Activated CD8-positive, alpha-beta memory T cell treated with anti-CD3 and anti-CD28 coated beads for 36 hours (primary cell): ENCODE measurements at regions not wholly inside any gene's neighbourhood (a gene's known extent, or its start where the extent isn't known, plus 50 kb on each side); places are given as distances from the start of the nearest gene placed in this dataset.

Experiments used
- CTCF ChIA-PET: fragments of 350-600 bp; sonication (Branson Sonifier 250); formaldehyde crosslinking; loops from one replicate; lab custom pipeline; 2021; ENCODE audit warnings: antibody characterized with exemption; lab: Charles Lee
- POLR2A ChIA-PET: fragments of 350-600 bp; sonication (Branson Sonifier 250); formaldehyde crosslinking; loops from one replicate; lab custom pipeline; 2021; ENCODE audit warnings: antibody characterized with exemption; lab: Charles Lee

DNA sequence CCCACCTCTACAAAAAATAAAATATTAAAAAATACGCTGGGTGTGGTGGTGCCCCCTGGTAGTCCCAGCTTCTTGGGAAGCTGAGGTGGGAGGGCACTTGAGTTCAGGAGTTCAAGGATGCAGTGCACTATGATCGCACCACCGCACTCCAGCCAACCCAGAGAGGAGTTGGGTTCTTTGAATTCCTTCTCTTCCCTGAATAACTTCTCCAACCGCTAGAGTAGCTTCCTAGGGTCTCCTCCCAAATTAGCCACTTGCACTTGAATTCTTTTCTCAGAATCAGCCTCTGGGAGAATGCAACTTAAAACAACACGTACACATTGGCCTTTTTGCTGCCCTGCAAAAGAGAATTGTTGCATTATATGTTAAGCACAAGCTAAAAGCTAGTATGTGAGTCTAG, 272.5 kb downstream of the ABHD5 start:
- CTCF ChIA-PET = no interaction called here
- POLR2A ChIA-PET = no interaction called here

DNA sequence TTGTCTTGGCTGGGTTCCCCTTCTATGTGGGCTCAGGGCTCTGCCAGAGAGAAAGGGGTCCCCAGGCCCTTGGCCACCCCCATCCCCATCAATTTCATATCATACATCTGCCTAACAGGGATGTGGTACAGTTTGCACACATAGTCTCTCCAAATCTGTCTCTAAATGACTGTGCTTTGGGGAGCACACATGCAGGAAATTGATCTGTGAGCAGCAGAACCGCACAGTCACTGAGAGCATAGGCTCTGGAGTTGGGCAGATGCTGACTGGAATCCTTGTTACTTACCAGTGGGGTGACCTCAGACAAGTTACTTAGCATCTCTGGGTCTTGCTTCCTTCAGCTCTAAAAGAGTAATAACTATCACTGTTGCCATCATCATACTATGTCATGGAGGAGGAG, 273.9 kb downstream of the ABHD5 start:
- POLR2A ChIA-PET = no interaction called here
- CTCF ChIA-PET = no interaction called here

DNA sequence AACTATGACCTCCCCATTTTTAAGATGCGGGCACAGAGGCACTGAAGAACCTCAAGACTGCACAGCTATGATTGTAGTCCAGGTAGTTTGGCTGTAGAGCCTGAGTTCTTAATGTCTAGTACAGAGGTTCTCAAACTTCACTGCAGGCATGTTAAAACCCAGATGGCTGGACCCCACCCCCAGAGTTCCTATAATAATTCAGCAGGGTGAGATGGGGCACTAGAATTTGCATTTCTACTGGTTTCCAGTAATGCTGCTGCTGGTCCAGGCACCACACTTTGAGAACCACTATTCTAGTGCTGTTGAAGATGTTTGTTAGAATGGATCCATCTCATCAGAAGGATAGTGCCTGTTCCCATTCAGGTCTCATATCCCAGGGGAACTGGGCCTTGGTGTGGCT, 274.9 kb downstream of the ABHD5 start:
- POLR2A ChIA-PET = no interaction called here
- CTCF ChIA-PET = no interaction called here

DNA sequence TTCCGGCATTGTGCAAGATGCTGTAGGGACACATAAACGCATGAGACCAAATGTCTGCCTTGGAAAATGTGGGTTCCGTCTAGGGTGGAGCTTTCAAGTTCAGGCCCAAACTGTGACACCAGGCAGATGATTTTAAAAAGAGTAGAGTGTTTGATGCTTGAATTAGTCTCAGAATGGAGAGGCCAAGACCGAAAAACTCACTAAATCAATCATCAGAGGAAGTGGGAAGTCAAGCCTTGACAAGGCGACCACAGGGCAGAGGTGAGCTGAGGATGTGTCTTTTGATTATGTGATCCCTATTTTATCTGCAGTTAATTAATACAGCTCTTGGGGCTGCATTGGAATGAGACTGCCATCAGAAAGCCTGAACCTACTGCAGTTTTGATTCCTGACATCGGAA, 275.4 kb downstream of the ABHD5 start:
- POLR2A ChIA-PET = no interaction called here
- CTCF ChIA-PET = no interaction called here

DNA sequence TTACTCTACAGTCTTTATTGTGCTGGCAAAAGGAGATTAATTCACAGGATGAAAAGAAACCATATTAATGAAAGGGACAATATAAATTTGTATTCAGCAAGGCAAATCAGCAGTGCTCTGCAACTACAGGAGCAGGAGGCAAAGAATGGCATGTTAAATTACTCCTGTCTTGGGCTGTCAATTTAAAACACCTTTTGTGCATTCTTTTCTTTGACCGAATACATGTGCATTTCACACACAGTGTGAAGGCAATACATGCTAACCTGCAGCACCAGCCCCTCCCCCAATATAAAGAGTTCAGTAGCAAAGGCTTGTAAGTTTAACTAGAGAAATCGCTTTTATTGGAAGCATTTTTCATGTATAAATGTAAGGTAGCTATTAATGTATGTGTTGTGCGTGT, 275.2 kb upstream of the TOPAZ1 start:
- ChIA-PET CTCF (no interaction called here), POLR2A (no interaction called here)

DNA sequence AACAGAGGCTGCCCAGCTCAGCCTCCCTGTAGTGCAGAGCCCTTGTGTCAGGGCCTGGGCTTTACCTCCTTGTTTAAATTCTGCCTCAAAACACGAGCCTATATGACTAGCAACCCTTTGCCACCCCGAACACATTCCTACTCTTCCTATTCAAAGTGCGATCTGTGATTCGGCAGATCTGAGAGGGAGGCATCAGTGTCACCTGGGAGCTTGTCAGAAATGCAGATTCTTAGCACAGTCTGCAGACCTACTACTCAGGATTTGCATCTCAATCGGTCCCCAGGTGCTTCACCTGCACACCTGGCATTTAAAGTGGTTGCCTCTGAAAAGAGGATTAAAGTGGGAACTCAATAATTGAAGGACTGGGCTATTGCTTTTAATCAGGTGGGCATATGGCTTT, 273.2 kb upstream of the TOPAZ1 start:
- POLR2A ChIA-PET = no interaction called here
- CTCF ChIA-PET = no interaction called here

DNA sequence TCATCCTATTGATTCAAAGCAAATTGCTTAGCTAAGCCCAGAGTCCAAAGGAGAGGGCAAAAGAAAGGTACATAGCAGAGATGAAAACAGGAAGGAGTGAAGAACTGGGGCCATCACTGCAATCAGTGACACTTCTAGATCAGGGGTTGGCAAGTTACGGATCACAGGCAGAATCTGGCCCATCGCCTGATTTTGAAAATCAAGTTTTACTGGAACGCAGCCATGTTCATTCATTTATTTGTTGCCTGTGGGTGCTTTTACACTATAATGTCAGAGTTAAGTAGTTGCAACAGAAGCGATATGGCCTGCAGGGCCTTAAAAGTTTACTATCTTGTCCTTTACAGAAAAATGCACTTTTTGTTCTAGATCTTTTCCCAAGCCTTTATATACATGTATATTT, 271.7 kb upstream of the TOPAZ1 start:
- POLR2A ChIA-PET = no interaction called here
- CTCF ChIA-PET = no interaction called here

DNA sequence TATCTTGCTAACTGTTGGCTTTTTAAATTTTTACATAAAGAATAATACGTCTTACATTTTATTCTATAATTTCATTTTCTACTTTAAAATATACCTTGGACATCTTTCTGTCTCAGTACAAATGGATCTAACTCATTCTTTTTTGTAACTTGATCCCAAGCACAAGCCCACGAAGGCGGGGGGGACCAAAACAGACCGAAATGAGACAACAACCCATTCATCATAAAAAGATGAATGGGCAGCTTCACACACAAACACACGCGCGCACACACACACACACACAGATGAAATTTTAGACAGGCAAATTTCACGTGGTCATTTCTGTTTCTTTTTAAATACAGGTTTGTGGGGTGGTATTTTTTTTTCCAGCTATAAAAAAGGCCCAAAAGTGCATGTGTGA, 271.3 kb upstream of the TOPAZ1 start:
- CTCF ChIA-PET = no interaction called here

DNA sequence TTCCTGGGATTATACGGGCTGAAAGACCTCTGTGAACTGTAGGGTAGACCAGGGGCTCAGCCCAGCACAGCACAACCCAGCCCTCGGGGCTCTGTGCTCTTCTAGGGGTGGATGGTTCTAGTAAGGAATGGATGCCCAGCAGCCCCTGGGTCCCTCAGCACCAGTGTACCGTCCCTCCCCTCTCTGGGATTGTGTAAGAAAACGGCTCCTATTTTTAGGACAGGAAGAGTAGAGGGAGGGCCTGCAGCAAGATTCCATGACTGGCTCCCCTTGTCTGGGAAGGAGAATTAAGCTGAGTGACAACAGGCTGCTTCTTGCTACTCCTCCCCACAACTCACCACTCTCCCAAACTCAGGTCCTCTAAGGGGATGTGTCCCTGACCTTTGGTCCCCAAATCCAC, 270.8 kb upstream of the TOPAZ1 start:
- CTCF ChIA-PET = no interaction called here
- POLR2A ChIA-PET = no interaction called here

More for the DNA sequence above, 271.3 kb upstream of the TOPAZ1 start:
- POLR2A ChIA-PET = no interaction called here

DNA sequence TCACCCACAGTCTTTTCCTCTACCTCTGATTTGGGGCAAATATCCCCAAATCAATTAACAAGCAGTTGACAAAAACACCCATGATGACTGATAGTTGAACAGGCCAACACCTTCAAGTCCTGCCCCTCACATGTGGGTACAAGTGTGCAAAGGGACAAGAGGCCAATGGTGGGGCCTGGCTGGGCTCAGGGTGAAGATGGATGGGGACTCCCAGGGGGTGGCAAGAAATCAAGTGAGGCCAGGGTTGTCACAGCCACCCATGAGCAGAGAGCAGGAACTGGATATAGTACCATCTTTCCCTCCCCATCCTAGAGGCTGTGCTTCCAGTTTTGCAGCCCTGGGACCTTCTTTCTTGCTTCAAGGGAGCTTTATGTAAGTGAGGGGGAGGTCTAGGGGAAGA, 270.2 kb upstream of the TOPAZ1 start:
- ChIA-PET CTCF (no interaction called here), POLR2A (no interaction called here)

DNA sequence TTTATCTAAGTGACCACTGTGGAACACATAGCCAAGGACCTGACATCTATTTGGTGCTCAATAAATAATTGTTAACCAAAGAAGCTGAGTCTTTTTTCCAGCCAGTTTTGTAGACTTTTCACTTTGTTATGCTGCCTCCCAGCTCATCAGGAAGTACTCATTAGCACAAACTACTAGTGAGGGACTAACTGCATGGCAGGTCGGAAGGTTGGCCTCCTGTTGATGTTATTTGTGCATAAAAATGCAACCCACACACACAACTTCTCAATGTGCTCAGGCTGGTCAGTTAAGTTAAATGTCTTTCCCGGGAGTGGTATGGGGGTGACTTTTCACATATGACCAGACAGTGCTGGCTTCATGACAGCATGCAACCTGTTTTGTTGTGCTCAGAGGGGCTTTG, 263.0 kb upstream of the TOPAZ1 start:
- CTCF ChIA-PET = no interaction called here
- POLR2A ChIA-PET = no interaction called here

DNA sequence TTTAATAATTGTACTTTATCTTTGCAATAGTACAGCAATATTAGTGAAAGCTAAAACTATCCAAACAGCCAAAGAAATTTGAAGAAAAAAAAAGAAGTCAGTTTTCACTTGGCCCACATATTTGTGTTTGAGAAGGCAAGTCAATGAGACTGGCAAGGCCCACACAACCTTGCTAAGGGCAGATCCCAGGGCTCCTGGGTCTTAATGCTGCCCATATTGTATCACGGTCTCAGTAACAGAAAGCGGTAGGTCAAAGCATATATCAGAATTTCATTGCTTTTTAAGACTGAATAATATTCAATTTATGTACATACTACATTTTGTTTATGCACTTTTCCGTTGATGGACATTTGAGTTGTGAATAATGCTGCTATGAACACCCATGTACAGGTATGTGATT, 262.0 kb upstream of the TOPAZ1 start:
- POLR2A ChIA-PET = no interaction called here
- CTCF ChIA-PET = no interaction called here

DNA sequence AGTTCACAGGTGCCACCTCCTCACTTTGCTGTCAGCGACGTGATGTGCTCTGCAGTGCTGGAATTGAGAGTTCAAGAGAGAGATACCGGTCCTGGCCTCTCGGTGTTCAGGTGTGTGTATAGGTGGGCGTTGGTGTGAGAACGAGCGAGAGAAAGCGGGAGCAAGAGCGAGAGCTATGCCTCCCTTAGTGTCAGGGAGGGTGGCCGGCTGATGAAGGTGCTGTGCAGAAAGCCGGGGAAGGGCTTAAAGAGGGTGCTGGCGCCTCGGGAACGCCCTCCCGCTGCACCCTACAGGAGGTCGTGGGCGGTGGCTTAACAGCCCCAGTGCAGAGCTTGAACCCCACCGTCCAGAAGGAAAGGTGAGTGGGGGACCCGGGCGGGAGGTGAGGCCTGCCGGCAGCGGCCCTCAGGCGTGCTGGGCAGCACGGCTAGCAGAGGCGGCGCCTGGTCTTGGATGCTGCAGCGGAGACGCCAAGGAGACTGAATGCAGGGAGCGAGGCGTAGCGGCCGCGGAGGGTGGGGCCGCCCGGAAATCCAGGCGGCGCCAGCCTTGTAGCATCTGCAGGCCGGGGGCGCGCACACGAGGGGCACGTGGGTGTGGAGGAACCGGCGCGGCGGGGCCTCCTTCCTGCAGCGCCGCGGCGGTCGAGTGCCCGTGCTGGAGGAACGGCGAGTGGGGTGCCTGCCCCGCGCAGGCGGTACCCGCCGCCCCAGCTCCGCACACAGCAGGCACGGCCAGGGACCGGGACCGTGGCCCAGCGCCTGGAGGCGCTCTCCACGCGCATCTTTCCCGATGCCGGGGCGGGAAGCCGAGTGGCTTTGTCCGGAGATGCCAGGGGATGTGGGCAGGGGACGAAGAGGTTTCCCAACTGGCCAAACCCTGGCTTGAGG, 246.8 kb upstream of the TOPAZ1 start:
- ChIA-PET CTCF (no interaction called here), POLR2A (no interaction called here)

DNA sequence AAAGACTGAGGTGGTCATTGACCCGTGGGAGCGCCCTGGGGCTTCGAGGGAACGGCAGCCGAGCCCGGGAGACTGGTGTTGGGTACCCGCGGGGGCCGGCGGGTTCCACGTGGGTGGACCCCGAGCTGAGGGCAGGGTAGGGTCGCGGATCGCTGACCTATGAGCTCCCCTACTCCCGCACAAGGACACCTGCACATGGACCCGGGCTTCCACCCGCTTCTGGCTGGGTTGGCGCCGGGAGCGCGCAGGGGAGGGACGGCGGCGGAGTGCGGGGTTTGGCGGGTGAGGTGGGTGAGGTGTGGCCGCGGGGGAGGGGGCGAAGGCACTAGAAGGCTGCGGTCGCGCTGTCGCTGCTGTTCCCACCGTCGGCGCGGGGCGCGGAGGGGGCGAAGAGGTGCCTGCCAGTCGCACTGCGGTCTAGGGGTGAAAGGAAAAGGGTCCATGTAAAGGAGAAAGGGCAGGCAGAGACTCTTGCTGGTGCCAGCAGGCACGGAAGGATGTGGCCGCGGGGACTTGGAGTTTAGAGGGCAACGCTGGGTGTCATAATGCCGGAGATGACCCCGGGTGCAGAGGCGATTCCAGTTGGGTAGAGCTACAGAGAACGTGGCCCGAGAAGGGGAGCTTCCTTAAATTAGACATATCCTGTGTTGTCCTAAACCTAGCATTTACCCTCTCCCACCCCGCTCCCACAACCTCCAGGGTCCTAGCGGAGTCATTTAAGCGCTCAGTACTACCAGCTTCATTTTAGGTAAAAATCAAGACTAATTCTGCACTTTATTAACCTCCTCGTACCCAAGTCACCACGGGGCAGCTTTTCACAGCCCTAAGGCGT, 245.9 kb upstream of the TOPAZ1 start:
- ChIA-PET POLR2A (no interaction called here), CTCF (interaction anchor here (1.3 kb wide), 1 partner anchor 9 kb away, joined by 3 read pairs; no protein-coding TSS in a partner anchor)

DNA sequence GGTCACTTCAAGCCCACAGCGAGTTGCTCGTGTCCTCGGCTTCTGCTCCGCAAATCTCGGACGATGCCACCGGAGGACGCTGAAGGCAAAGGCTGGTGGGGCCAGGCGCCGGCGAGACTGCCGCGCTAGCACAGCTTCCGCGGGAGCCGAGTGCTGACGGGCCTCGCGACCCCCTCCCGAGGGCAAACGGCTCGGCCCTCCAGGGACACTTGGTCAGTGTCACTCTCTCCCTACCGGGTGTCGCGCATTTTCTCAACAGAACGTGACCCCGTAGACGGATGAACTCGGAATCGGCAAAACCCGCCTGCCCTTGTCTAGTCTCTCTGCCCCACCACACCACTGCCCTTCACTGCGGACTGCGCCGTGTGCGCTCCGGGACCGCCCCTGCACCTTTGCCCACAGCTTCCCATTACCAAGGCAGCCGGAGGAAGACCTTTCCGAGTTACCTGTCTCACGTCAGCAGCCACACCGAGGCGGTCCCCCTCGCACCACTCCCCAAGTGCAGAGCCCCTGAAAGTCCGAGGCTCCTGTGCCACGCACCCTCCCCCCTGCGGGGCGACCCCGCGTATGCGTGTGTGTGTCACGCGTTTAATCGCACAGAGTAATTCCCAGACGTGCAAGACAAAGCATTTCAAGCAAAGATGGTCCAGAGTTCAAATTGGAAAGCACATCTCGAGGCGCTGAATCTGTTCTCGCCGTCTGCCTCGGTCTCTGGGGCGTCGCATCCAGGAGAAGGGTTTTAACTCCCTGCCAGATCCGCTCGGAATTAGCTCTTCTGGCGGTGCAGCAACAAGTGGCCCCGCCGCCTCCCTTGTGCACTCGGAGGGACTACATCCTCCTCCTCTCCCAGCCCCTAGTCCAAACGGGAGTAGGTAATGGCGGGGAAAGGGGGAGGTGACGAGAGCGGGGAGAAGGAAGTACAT, 245.0 kb upstream of the TOPAZ1 start:
- POLR2A ChIA-PET = no interaction called here
- CTCF ChIA-PET = interaction anchor here (1.3 kb wide), 1 partner anchor 8 kb away, joined by 3 read pairs; no protein-coding TSS in a partner anchor

DNA sequence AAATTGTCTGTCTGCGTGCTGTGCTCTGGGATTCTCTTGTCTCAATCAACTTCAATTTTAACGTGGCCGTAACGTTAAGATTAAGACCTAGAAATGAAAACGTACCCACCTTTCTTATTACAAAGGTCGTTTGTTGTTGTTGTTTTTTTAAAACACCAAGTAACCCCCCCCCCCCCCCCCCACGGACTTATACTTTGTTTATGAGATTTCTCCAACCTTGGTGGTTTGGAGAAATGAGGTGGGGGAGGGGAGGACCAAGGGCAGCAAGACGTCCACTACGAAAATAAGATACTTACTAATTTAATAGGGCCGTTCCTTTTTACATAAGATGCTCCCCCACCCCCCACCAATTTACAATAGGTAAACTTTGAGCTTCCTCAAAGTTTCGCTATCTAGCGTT, 244.4 kb upstream of the TOPAZ1 start:
- ChIA-PET CTCF (interaction anchor here (0.7 kb wide), 1 partner anchor 39 kb away, joined by 4 read pairs; no protein-coding TSS in a partner anchor), POLR2A (interaction anchor here (0.7 kb wide), 1 partner anchor 789 kb away, joined by 9 read pairs; no protein-coding TSS in a partner anchor)

DNA sequence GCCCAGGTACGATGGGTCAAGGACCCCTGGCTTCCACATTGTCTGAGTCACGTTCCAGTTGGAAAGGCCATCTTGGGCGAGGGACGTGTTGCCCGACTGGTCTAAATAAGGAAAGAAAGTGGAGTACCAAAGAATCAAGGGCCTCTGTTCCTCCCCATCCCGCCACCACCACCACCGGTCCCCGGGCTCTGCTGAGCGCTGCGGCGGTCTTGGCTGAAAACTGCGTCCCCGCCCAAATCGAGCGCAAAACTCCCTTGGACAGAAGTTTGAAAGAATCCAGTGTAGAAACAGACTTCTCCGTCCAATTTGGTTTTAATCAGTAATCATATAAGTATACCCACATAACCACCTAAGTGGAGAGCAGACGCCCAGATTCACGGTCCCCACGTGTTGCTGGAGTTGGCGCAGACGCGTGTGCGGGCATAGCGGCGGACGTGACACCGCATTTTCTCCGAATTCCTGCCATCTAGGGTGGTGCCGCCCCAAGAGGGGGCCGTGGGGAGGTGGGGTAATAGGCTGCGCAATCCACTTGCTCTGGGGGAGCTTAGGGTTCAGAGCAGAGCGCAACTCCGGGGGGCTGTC, 243.8 kb upstream of the TOPAZ1 start:
- ChIA-PET CTCF (interaction anchor here (0.7 kb wide), 1 partner anchor 38 kb away, joined by 4 read pairs; no protein-coding TSS in a partner anchor), POLR2A (interaction anchor here (0.7 kb wide), 1 partner anchor 789 kb away, joined by 9 read pairs; no protein-coding TSS in a partner anchor)

DNA sequence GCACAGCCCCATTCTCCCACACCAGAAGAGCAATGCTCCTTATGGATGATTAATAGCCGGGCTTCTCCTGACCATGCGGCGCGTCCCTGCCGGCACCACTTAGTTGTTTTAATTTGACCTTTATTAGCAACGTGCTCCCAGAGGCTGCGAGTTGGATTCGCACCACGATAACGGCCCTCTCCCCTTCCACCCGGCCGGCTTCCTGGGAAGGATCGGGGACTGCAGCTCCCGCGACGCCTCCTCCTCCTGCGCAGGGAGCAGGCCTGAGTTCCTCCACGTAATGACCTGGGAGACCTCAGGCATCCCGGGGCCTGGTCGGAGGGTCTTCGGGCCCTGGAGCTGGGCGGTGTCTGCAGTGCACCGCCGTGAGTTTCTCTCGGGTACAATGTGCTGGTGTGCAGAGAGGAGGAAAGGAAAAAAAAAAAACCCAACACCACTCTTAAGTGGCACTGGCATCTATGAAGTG, 243.3 kb upstream of the TOPAZ1 start:
- ChIA-PET POLR2A (no interaction called here), CTCF (no interaction called here)
